Astrocyte (in vitro differentiated cells and primary cell): ENCODE measurements at regions not wholly inside any gene's neighbourhood (a gene's known extent, or its start where the extent isn't known, plus 50 kb on each side); places are given as distances from the start of the nearest gene placed in this dataset.

Experiments used
- DNase-seq: peaks from one replicate; pipeline ENCODE4 v3.0.0-alpha.2; 2010; ENCODE audit warnings: low read depth
- FAIRE-seq: peaks from 2 replicates; lab custom pipeline; 2011; peaks lifted over from hg19 to GRCh38; lab: Jason Lieb, UNC
- H2AFZ ChIP-seq: 2 replicates; pipeline ENCODE4 v1.6.0; 2012; ENCODE audit warnings: low read depth, low read length, inconsistent platforms
- H3K27ac ChIP-seq: 2 replicates; pipeline ENCODE4 v1.5.1; 2011; ENCODE audit warnings: low read depth, low read length, inconsistent platforms
- H3K27me3 ChIP-seq: 2 replicates; pipeline ENCODE4 v1.6.0; 2011; ENCODE audit warnings: low read length, inconsistent platforms; ENCODE audit not compliant: insufficient read depth
- H3K36me3 ChIP-seq: 2 replicates; pipeline ENCODE4 v1.5.1; 2011; ENCODE audit warnings: low read length, inconsistent platforms; ENCODE audit not compliant: insufficient read depth
- H3K4me1 ChIP-seq: 2 replicates; pipeline ENCODE4 v1.5.1; 2011; ENCODE audit warnings: low read length, inconsistent platforms; ENCODE audit not compliant: insufficient read depth
- H3K4me2 ChIP-seq: 2 replicates; pipeline ENCODE4 v1.6.0; 2012; ENCODE audit warnings: low read length, inconsistent platforms
- H3K4me3 ChIP-seq: 2 replicates; pipeline ENCODE4 v1.5.1; 2011; ENCODE audit warnings: low read depth, mild to moderate bottlenecking, low read length, inconsistent platforms; ENCODE audit not compliant: insufficient read depth
- H3K79me2 ChIP-seq: 2 replicates; pipeline ENCODE4 v1.6.0; 2012; ENCODE audit warnings: mild to moderate bottlenecking, low read length, inconsistent platforms; ENCODE audit not compliant: insufficient read depth
- H3K9ac ChIP-seq: 2 replicates; pipeline ENCODE4 v1.6.0; 2012; ENCODE audit warnings: mild to moderate bottlenecking, low read length, inconsistent platforms
- H3K9me3 ChIP-seq: 2 replicates; pipeline ENCODE4 v1.5.1; 2012; ENCODE audit warnings: low read depth, mild to moderate bottlenecking, low read length, inconsistent platforms; ENCODE audit not compliant: insufficient read depth
- H4K20me1 ChIP-seq: 2 replicates; pipeline ENCODE4 v1.6.0; 2012; ENCODE audit warnings: low read length, inconsistent platforms; ENCODE audit not compliant: insufficient read depth
- H3K27ac Mint-ChIP-seq: one replicate; pipeline ENCODE4 v1.8.0; 2021; ENCODE audit warnings: mild to moderate bottlenecking, mixed read lengths; ENCODE audit not compliant: unreplicated experiment
- H3K27me3 Mint-ChIP-seq: one replicate; pipeline ENCODE4 v1.8.0; 2021; ENCODE audit warnings: low read depth, mixed read lengths; ENCODE audit not compliant: unreplicated experiment
- H3K36me3 Mint-ChIP-seq: one replicate; pipeline ENCODE4 v1.8.0; 2021; ENCODE audit warnings: low read depth, mixed read lengths; ENCODE audit not compliant: unreplicated experiment
- H3K4me1 Mint-ChIP-seq: one replicate; pipeline ENCODE4 v1.8.0; 2021; ENCODE audit warnings: low read depth, mixed read lengths; ENCODE audit not compliant: unreplicated experiment
- H3K4me3 Mint-ChIP-seq: one replicate; pipeline ENCODE4 v1.8.0; 2021; ENCODE audit warnings: mild to moderate bottlenecking, moderate library complexity, mixed read lengths; ENCODE audit not compliant: unreplicated experiment
- H3K9me3 Mint-ChIP-seq: one replicate; pipeline ENCODE4 v1.8.0; 2021; ENCODE audit warnings: mild to moderate bottlenecking, mixed read lengths; ENCODE audit not compliant: unreplicated experiment
- CTCF ChIP-seq: IDR thresholded peaks from 2 replicates; pipeline ENCODE4 v1.5.1; 2011; ENCODE audit warnings: low read depth, mild to moderate bottlenecking, inconsistent platforms, low read length, moderate library complexity; ENCODE audit not compliant: insufficient read depth
- EZH2 ChIP-seq: IDR thresholded peaks from 2 replicates; pipeline ENCODE4 v1.6.1; 2012; ENCODE audit warnings: mild to moderate bottlenecking, low read length, inconsistent platforms; ENCODE audit not compliant: insufficient read depth

GRCh38 chrY:7938982-7939718 lies 1027.6 kb upstream of the AMELY start:
- Mint-ChIP-seq H3K4me3 (no peak overlapping the region), H3K4me1 (peaks cover 3% of the 10 kb centered on the region), H3K27me3 (no peaks in the 10 kb centered on the region), H3K9me3 (no peaks in the 10 kb centered on the region), H3K36me3 (no peaks in the 10 kb centered on the region), H3K27ac (no peak overlapping the region)
- DNase-seq: no peak
- no peaks in the 10 kb centered on the region for H4K20me1 ChIP-seq
- H3K79me2 ChIP-seq: no peaks in the 10 kb centered on the region
- TF ChIP-seq EZH2 (no peak), CTCF (no peak)
- no peaks in the 10 kb centered on the region for H3K27me3 ChIP-seq
- no peaks in the 10 kb centered on the region for H3K9me3 ChIP-seq
- H3K27ac ChIP-seq: no peak overlapping the region
- no peaks in the 10 kb centered on the region for H3K4me1 ChIP-seq
- no peak overlapping the region for H3K4me2 ChIP-seq
- FAIRE-seq: no peak
- H3K36me3 ChIP-seq: no peaks in the 10 kb centered on the region
- H3K4me3 ChIP-seq: no peak overlapping the region
- no peak overlapping the region for H2AFZ ChIP-seq
- no peak overlapping the region for H3K9ac ChIP-seq

- Mint-ChIP-seq H3K36me3 (no peaks in the 10 kb centered on the region), H3K4me1 (peaks cover 3% of the 10 kb centered on the region), H3K27me3 (no peaks in the 10 kb centered on the region), H3K4me3 (no peak overlapping the region), H3K27ac (no peak overlapping the region), H3K9me3 (no peaks in the 10 kb centered on the region)
- H2AFZ ChIP-seq: no peak overlapping the region
- H3K27me3 ChIP-seq: no peaks in the 10 kb centered on the region
- peak overlapping the region; percentile 41 for H3K4me2 ChIP-seq
- H3K27ac ChIP-seq: peak overlapping the region; percentile 45
- no peaks in the 10 kb centered on the region for H3K4me1 ChIP-seq
- H3K9ac ChIP-seq: no peak overlapping the region
- H3K9me3 ChIP-seq: no peaks in the 10 kb centered on the region
- DNase-seq: no peak
- H3K79me2 ChIP-seq: no peaks in the 10 kb centered on the region
- no peak for FAIRE-seq
- H3K4me3 ChIP-seq: no peak overlapping the region
- no peaks in the 10 kb centered on the region for H4K20me1 ChIP-seq
- no peaks in the 10 kb centered on the region for H3K36me3 ChIP-seq
- TF ChIP-seq CTCF: no peak
- TF ChIP-seq EZH2: no peak
These were observed 1025.3 kb upstream of the AMELY start for GRCh38 chrY:7936831-7937230.

GRCh38 chrY:7936046-7936445 lies 1024.5 kb upstream of the AMELY start:
- H3K27me3 ChIP-seq: no peaks in the 10 kb centered on the region
- DNase-seq (no peak), FAIRE-seq (no peak)
- Mint-ChIP-seq H3K4me1 (peaks cover 3% of the 10 kb centered on the region), H3K36me3 (no peaks in the 10 kb centered on the region), H3K27me3 (no peaks in the 10 kb centered on the region), H3K4me3 (no peak overlapping the region), H3K27ac (peak overlapping the region; percentile 66), H3K9me3 (no peaks in the 10 kb centered on the region)
- H2AFZ ChIP-seq: no peak overlapping the region
- H3K9me3 ChIP-seq: no peaks in the 10 kb centered on the region
- H3K9ac ChIP-seq: no peak overlapping the region
- H3K27ac ChIP-seq: peak overlapping the region; percentile 71
- no peak overlapping the region for H3K4me3 ChIP-seq
- H3K4me2 ChIP-seq: peak overlapping the region; percentile 41
- H4K20me1 ChIP-seq: no peaks in the 10 kb centered on the region
- H3K4me1 ChIP-seq: no peaks in the 10 kb centered on the region
- H3K79me2 ChIP-seq: no peaks in the 10 kb centered on the region
- H3K36me3 ChIP-seq: no peaks in the 10 kb centered on the region
- no peak for TF ChIP-seq CTCF
- no peak for TF ChIP-seq EZH2
